ENCODE measurements at regions not wholly inside any gene's neighbourhood (a gene's known extent, or its start where the extent isn't known, plus 50 kb on each side); places are given as distances from the start of the nearest gene placed in this dataset.

DNA sequence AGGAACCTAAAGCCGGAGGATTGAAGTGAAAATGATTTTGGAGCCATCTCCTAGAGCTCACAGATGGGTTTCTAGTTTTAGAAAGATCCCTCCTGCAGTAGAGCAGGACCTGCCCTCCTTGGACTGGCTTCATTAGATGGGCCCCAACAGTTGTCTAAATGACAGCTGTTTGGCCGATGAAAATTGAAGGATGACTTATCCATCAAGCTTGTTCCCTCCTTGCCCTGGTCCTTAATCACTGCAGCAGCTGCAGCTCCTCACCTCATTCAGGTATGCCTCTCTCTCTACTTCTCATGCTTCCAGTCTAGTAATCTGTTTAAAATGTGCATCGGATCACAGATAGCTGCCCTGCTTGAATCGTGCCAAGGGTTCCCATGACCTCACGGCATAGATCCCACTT lies 677.6 kb downstream of the BCL11A start (continued):
- TF ChIP-seq, protein P1, sequence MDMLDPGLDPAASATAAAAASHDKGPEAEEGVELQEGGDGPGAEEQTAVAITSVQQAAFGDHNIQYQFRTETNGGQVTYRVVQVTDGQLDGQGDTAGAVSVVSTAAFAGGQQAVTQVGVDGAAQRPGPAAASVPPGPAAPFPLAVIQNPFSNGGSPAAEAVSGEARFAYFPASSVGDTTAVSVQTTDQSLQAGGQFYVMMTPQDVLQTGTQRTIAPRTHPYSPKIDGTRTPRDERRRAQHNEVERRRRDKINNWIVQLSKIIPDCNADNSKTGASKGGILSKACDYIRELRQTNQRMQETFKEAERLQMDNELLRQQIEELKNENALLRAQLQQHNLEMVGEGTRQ (IDR thresholded peaks at IDR 0.05): no peak

DNA sequence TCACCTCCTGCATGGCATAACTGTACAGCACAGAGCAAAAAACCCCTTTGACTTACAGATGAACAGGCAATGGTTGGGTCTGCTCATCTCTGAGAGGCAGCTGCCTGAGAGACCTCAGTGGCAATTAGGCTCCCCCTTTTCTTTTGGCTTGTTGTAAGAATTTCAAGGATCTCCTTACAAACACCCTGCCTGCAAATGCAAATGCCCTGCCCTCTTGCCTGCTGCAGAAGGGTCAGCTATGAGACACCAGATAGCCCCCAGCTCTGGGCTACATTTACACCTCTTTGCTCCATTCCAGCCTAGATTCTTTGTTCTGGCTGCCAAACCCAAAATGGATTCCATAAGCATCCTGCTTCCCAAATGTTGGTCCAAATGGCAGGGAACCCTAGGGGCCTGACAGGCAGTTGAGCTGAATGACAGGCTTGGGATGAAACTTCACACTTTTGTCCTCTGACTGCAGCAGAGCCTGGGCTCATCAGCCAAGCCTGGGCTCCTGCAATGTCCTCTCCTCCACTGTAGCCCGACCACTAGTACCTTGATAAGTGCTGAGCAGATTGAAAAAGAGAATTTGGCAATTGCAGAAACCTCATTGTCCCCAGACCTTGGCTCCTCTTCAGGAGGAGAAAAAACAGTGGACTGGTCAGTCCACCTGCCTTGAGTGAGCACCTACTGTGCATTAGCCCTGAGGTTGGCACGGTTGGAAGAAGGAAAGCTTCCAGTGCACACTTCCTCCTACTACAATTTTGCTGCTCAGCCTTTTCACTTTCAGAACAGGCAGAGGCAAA lies 678.3 kb downstream of the BCL11A start:
- Histone ChIP-seq H3K4me1 (no peaks in the 10 kb centered on the region), H3K4me3 (no peak overlapping the region), H3K9me3 (no peaks in the 10 kb centered on the region), H3K4me2 (no peak overlapping the region), H3K27ac (no peak overlapping the region)
- no peak for ATAC-seq
- POLR2A ChIA-PET: no interaction called here
- WGBS (ENCODE audit: missing lambda C conversion rate): 0% methylated on average over 2 of the region's 2 CpGs
- no peak for FAIRE-seq
- TF ChIP-seq PHF8 (IDR thresholded peaks at IDR 0.05; ENCODE audit: borderline replicate concordance, low read depth) (no peak), ESRRA (IDR thresholded peaks at IDR 0.05; ENCODE audit: borderline replicate concordance, low read length) (no peak), NPAS2 (CRISPR knock-in tag; IDR thresholded peaks at IDR 0.05; ENCODE audit: borderline replicate concordance) (no peak), RFX5 (IDR thresholded peaks at IDR 0.05) (no peak), HDAC2 (IDR thresholded peaks at IDR 0.05) (no peak), TP53 (CRISPR knock-in tag; IDR thresholded peaks at IDR 0.05) (no peak), HOXB5 (CRISPR knock-in tag; IDR thresholded peaks at IDR 0.05) (no peak), ZNF302 (CRISPR knock-in tag; IDR thresholded peaks at IDR 0.05) (no peak), NFE2L2 (conservative IDR thresholded peaks at IDR 0.05; ENCODE audit: low read length) (no peak), EHMT2 (IDR thresholded peaks at IDR 0.05; ENCODE audit: low read depth) (no peak), KDM1A (IDR thresholded peaks at IDR 0.05; ENCODE audit: low read depth) (no peak), MYC (IDR thresholded peaks at IDR 0.05; ENCODE audit: borderline replicate concordance, low read length) (no peak)
- TF ChIP-seq, protein P2, sequence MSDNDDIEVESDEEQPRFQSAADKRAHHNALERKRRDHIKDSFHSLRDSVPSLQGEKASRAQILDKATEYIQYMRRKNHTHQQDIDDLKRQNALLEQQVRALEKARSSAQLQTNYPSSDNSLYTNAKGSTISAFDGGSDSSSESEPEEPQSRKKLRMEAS (IDR thresholded peaks at IDR 0.05): no peak
- TF ChIP-seq, protein P1 (IDR thresholded peaks at IDR 0.05): no peak
- no peak for DNase-seq (ENCODE audit: low read depth in 1 of 2, low spot score in 1 of 2)
- CTCF ChIA-PET: interaction anchor here (1.1 to 1.3 kb wide), 2 partner anchors 67 to 707 kb away, joined by 3 read pairs; no protein-coding TSS in a partner anchor

DNA sequence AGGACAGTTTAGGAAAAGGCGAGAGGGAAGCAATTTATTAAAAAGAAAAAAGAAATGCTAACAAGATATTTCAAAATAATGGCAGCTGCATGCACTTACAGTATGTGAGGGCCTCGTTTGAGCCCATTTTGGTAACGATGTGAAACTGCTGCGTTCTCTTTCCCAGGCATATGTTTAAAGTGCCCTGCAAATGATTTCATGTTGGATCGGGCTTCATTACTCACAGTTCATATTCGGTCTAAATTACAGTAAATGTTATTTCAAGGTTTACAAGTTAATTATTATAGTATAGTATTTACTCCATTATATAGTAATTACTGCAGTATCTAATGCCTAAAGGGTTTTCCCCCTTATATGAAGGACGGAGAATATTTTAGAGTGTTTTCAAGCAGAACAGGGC lies 679.1 kb downstream of the BCL11A start:
- no peak for DNase-seq (ENCODE audit: low read depth in 1 of 2, low spot score in 1 of 2)
- 8% methylated on average over 7 of the region's 7 CpGs for WGBS (ENCODE audit: missing lambda C conversion rate)
- Histone ChIP-seq H3K27ac (no peak overlapping the region), H3K4me3 (no peak overlapping the region), H3K4me1 (no peaks in the 10 kb centered on the region), H3K9me3 (no peaks in the 10 kb centered on the region), H3K4me2 (no peak overlapping the region)
- ChIA-PET CTCF (interaction anchor here (1.3 kb wide), 1 partner anchor 68 kb away, joined by 3 read pairs; no protein-coding TSS in a partner anchor), POLR2A (no interaction called here)
- ATAC-seq: no peak
- TF ChIP-seq HOXB13 (CRISPR knock-in tag; IDR thresholded peaks at IDR 0.05; ENCODE audit: low read depth): no peak
- TF ChIP-seq EP300 (IDR thresholded peaks at IDR 0.05): no peak
- TF ChIP-seq RCOR1 (IDR thresholded peaks at IDR 0.05; ENCODE audit: low read depth, low read length): no peak
- TF ChIP-seq, protein P3, sequence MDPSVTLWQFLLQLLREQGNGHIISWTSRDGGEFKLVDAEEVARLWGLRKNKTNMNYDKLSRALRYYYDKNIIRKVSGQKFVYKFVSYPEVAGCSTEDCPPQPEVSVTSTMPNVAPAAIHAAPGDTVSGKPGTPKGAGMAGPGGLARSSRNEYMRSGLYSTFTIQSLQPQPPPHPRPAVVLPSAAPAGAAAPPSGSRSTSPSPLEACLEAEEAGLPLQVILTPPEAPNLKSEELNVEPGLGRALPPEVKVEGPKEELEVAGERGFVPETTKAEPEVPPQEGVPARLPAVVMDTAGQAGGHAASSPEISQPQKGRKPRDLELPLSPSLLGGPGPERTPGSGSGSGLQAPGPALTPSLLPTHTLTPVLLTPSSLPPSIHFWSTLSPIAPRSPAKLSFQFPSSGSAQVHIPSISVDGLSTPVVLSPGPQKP (IDR thresholded peaks at IDR 0.05; ENCODE audit: low read depth, low read length): no peak
- TF ChIP-seq, protein P1 (IDR thresholded peaks at IDR 0.05): no peak
- TF ChIP-seq ZFP36 (IDR thresholded peaks at IDR 0.05; ENCODE audit: borderline replicate concordance, partially characterized antibody): no peak
- TF ChIP-seq BHLHE40 (IDR thresholded peaks at IDR 0.05; ENCODE audit: low read depth, low read length): no peak
- TF ChIP-seq FOSL2 (IDR thresholded peaks at IDR 0.05): no peak
- TF ChIP-seq FOSL2 (CRISPR knock-in tag; IDR thresholded peaks at IDR 0.05): no peak
- no peak for TF ChIP-seq HDAC2 (IDR thresholded peaks at IDR 0.05)
- TF ChIP-seq SREBF2 (IDR thresholded peaks at IDR 0.05): no peak
- no peak for TF ChIP-seq NPAS2 (CRISPR knock-in tag; IDR thresholded peaks at IDR 0.05; ENCODE audit: borderline replicate concordance)
- TF ChIP-seq NFE2L2 (conservative IDR thresholded peaks at IDR 0.05; ENCODE audit: low read length): no peak
- no peak for TF ChIP-seq RFX5 (IDR thresholded peaks at IDR 0.05)
- TF ChIP-seq, protein P4, sequence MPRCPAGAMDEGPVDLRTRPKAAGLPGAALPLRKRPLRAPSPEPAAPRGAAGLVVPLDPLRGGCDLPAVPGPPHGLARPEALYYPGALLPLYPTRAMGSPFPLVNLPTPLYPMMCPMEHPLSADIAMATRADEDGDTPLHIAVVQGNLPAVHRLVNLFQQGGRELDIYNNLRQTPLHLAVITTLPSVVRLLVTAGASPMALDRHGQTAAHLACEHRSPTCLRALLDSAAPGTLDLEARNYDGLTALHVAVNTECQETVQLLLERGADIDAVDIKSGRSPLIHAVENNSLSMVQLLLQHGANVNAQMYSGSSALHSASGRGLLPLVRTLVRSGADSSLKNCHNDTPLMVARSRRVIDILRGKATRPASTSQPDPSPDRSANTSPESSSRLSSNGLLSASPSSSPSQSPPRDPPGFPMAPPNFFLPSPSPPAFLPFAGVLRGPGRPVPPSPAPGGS (IDR thresholded peaks at IDR 0.05): no peak
- TF ChIP-seq, protein P5, sequence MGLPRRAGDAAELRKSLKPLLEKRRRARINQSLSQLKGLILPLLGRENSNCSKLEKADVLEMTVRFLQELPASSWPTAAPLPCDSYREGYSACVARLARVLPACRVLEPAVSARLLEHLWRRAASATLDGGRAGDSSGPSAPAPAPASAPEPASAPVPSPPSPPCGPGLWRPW (IDR thresholded peaks at IDR 0.05): no peak
- no peak for TF ChIP-seq JUN (IDR thresholded peaks at IDR 0.05)
- TF ChIP-seq ESRRA (IDR thresholded peaks at IDR 0.05; ENCODE audit: borderline replicate concordance, low read length): no peak
- TF ChIP-seq HOXB5 (CRISPR knock-in tag; IDR thresholded peaks at IDR 0.05): no peak
- TF ChIP-seq, protein P6, sequence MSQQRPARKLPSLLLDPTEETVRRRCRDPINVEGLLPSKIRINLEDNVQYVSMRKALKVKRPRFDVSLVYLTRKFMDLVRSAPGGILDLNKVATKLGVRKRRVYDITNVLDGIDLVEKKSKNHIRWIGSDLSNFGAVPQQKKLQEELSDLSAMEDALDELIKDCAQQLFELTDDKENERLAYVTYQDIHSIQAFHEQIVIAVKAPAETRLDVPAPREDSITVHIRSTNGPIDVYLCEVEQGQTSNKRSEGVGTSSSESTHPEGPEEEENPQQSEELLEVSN (IDR thresholded peaks at IDR 0.05; ENCODE audit: borderline replicate concordance, low read depth): no peak
- TF ChIP-seq CHD4 (IDR thresholded peaks at IDR 0.05; ENCODE audit: borderline replicate concordance): no peak
- no peak for FAIRE-seq

All from A549 (cell line).